Activated naive CD8-positive, alpha-beta T cell treated with anti-CD3 and anti-CD28 coated beads, Interleukin-2, amount 50 U/mL, for 24 hours (primary cell): ENCODE measurements at regions not wholly inside any gene's neighbourhood (a gene's known extent, or its start where the extent isn't known, plus 50 kb on each side); places are given as distances from the start of the nearest gene placed in this dataset.
"Not testable (repeated sequence)": the region's sequence is repeated elsewhere in the genome, so short reads cannot be mapped to it uniquely, and the experiment has no call there.

ENCODE experiments used
- ATAC-seq: fragments of 150-1000 bp; cut with Tn5 transposase; one replicate; pipeline ENCODE4 v1.10.0; 2021
- DNase-seq: peaks from one replicate; pipeline ENCODE4 v3.0.0; 2021
- H3K27ac Mint-ChIP-seq: one replicate; pipeline ENCODE4 v1.8.0; 2021; ENCODE audit warnings: mild to moderate bottlenecking, mixed read lengths
- H3K27me3 Mint-ChIP-seq: one replicate; pipeline ENCODE4 v1.8.0; 2021; ENCODE audit warnings: mixed read lengths
- H3K36me3 Mint-ChIP-seq: one replicate; pipeline ENCODE4 v1.8.0; 2021; ENCODE audit warnings: low read depth, mixed read lengths
- H3K4me1 Mint-ChIP-seq: one replicate; pipeline ENCODE4 v1.8.0; 2021; ENCODE audit warnings: mixed read lengths
- H3K4me3 Mint-ChIP-seq: one replicate; pipeline ENCODE4 v1.8.0; 2021; ENCODE audit warnings: mild to moderate bottlenecking, moderate library complexity, mixed read lengths
- H3K9me3 Mint-ChIP-seq: one replicate; pipeline ENCODE4 v1.8.0; 2021; ENCODE audit warnings: mixed read lengths

GRCh38 chr12:87227162-87227561, 802.0 kb downstream of the C12orf50 start:
- H3K4me1 Mint-ChIP-seq, result no peaks in the 10 kb centered on the region
- no peaks in the 10 kb centered on the region for H3K36me3 Mint-ChIP-seq
- no peaks in the 10 kb centered on the region for H3K27me3 Mint-ChIP-seq
- H3K4me3 Mint-ChIP-seq, result no peak overlapping the region
- DNase-seq, result no peak
- no peaks in the 10 kb centered on the region for H3K9me3 Mint-ChIP-seq
- no peak overlapping the region for H3K27ac Mint-ChIP-seq
- ATAC-seq, result no peak

GRCh38 chr12:87217491-87217890, 811.7 kb downstream of the C12orf50 start:
- no peaks in the 10 kb centered on the region for H3K36me3 Mint-ChIP-seq
- H3K9me3 Mint-ChIP-seq, result peaks cover 7% of the 10 kb centered on the region
- DNase-seq (no peak), ATAC-seq (no peak)
- no peaks in the 10 kb centered on the region for H3K27me3 Mint-ChIP-seq
- no peak overlapping the region for H3K27ac Mint-ChIP-seq
- H3K4me1 Mint-ChIP-seq, result no peaks in the 10 kb centered on the region
- no peak overlapping the region for H3K4me3 Mint-ChIP-seq

GRCh38 chr12:87216436-87216835, 812.8 kb downstream of the C12orf50 start:
- DNase-seq (no peak), ATAC-seq (no peak)
- Mint-ChIP-seq H3K27me3 (no peaks in the 10 kb centered on the region), H3K4me3 (no peak overlapping the region), H3K4me1 (no peaks in the 10 kb centered on the region), H3K9me3 (peaks cover 6% of the 10 kb centered on the region), H3K36me3 (no peaks in the 10 kb centered on the region), H3K27ac (no peak overlapping the region)

- DNase-seq (no peak), ATAC-seq (no peak)
- peaks cover 22% of the 10 kb centered on the region for H3K9me3 Mint-ChIP-seq
- H3K4me1 Mint-ChIP-seq, result no peaks in the 10 kb centered on the region
- H3K27me3 Mint-ChIP-seq, result no peaks in the 10 kb centered on the region
- H3K36me3 Mint-ChIP-seq, result no peaks in the 10 kb centered on the region
- H3K27ac Mint-ChIP-seq, result no peak overlapping the region
- no peak overlapping the region for H3K4me3 Mint-ChIP-seq
These were observed 827.0 kb downstream of the C12orf50 start for GRCh38 chr12:87202189-87202588.

DNA sequence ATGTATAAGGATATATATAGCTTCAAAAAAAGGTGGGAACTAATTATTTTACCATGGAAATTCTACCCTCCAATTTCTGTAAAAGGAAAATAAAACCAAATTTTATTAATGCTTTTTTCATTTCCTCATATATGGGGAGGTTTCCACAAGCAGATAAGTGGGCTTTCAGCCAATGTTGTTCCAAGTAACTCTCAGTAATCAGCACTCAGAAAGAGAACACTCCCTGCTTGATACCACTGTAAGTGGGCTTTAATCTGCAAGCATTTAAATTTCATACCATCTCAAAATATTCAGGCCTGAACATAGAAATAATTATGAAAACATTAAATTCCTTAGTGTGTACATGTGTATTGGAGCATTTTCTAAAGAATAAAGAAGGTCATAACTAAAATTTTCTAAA, 827.6 kb downstream of the C12orf50 start:
- no peak for DNase-seq
- H3K27me3 Mint-ChIP-seq, result no peaks in the 10 kb centered on the region

GRCh38 chr12:87200289-87200979, 828.8 kb downstream of the C12orf50 start:
- DNase-seq (no peak), ATAC-seq (no peak)
- Mint-ChIP-seq H3K9me3 (peaks cover 8% of the 10 kb centered on the region), H3K27ac (no peak overlapping the region), H3K27me3 (no peaks in the 10 kb centered on the region), H3K36me3 (no peaks in the 10 kb centered on the region), H3K4me1 (no peaks in the 10 kb centered on the region), H3K4me3 (no peak overlapping the region)

More for the DNA sequence above, 827.6 kb downstream of the C12orf50 start:
- H3K9me3 Mint-ChIP-seq, result peaks cover 16% of the 10 kb centered on the region
- no peak overlapping the region for H3K4me3 Mint-ChIP-seq
- no peak overlapping the region for H3K27ac Mint-ChIP-seq
- no peaks in the 10 kb centered on the region for H3K36me3 Mint-ChIP-seq
- no peak for ATAC-seq
- H3K4me1 Mint-ChIP-seq, result no peaks in the 10 kb centered on the region

DNA sequence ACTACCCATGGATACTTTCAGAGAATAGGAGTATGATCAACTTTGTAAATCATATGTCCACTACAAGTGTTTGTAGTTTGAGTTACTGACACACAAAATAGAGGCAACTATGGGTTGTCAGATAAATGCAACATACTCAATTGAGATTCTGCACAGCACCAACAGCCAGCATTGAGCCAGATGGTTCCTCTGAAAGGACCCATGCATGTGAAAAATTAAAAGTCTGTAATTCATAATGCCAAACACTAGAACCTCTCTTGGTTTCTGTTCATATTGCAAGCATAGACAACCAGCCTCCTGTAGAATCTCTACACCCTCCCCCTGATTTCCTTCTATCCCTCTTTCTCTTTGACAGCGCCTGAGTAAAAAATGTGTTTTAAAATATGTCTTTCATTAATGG, 831.0 kb downstream of the C12orf50 start:
- H3K9me3 Mint-ChIP-seq, result no peaks in the 10 kb centered on the region
- H3K27me3 Mint-ChIP-seq, result no peaks in the 10 kb centered on the region
- DNase-seq (no peak), ATAC-seq (no peak)
- H3K27ac Mint-ChIP-seq, result no peak overlapping the region
- no peaks in the 10 kb centered on the region for H3K4me1 Mint-ChIP-seq
- no peak overlapping the region for H3K4me3 Mint-ChIP-seq
- H3K36me3 Mint-ChIP-seq, result no peaks in the 10 kb centered on the region

- Mint-ChIP-seq H3K9me3 (no peaks in the 10 kb centered on the region), H3K27ac (no peak overlapping the region), H3K4me1 (no peaks in the 10 kb centered on the region), H3K4me3 (no peak overlapping the region), H3K27me3 (no peaks in the 10 kb centered on the region), H3K36me3 (no peaks in the 10 kb centered on the region)
- DNase-seq, result no peak
- no peak for ATAC-seq
These were observed 832.9 kb downstream of the C12orf50 start for GRCh38 chr12:87196321-87196720.

GRCh38 chr12:87194389-87194788, 834.8 kb downstream of the C12orf50 start:
- not testable (repeated sequence) for H3K36me3 Mint-ChIP-seq, ATAC-seq, H3K9me3 Mint-ChIP-seq, DNase-seq, H3K4me1 Mint-ChIP-seq, H3K27me3 Mint-ChIP-seq, H3K27ac Mint-ChIP-seq, H3K4me3 Mint-ChIP-seq

- no peaks in the 10 kb centered on the region for H3K4me1 Mint-ChIP-seq
- H3K9me3 Mint-ChIP-seq, result no peaks in the 10 kb centered on the region
- H3K4me3 Mint-ChIP-seq, result no peak overlapping the region
- no peaks in the 10 kb centered on the region for H3K27me3 Mint-ChIP-seq
- no peak overlapping the region for H3K27ac Mint-ChIP-seq
- H3K36me3 Mint-ChIP-seq, result no peaks in the 10 kb centered on the region
- DNase-seq (no peak), ATAC-seq (no peak)
These were observed 843.8 kb downstream of the C12orf50 start for GRCh38 chr12:87185367-87185766.

- Mint-ChIP-seq H3K27me3 (no peaks in the 10 kb centered on the region), H3K4me3 (no peak overlapping the region), H3K4me1 (no peaks in the 10 kb centered on the region), H3K9me3 (no peaks in the 10 kb centered on the region), H3K36me3 (no peaks in the 10 kb centered on the region), H3K27ac (no peak overlapping the region)
- no peak for ATAC-seq
- no peak for DNase-seq
These were observed 846.4 kb downstream of the C12orf50 start for GRCh38 chr12:87182696-87183233.

GRCh38 chr12:87171356-87171755, 857.8 kb downstream of the C12orf50 start:
- H3K27ac Mint-ChIP-seq, result no peak overlapping the region

GRCh38 chr12:87169010-87169409, 860.2 kb downstream of the C12orf50 start:
- no peak overlapping the region for H3K27ac Mint-ChIP-seq

More at GRCh38 chr12:87171356-87171755, 857.8 kb downstream of the C12orf50 start:
- Mint-ChIP-seq H3K4me3 (no peak overlapping the region), H3K27me3 (no peaks in the 10 kb centered on the region), H3K36me3 (no peaks in the 10 kb centered on the region), H3K9me3 (peaks cover 27% of the 10 kb centered on the region), H3K4me1 (no peaks in the 10 kb centered on the region)
- DNase-seq (no peak), ATAC-seq (no peak)

DNA sequence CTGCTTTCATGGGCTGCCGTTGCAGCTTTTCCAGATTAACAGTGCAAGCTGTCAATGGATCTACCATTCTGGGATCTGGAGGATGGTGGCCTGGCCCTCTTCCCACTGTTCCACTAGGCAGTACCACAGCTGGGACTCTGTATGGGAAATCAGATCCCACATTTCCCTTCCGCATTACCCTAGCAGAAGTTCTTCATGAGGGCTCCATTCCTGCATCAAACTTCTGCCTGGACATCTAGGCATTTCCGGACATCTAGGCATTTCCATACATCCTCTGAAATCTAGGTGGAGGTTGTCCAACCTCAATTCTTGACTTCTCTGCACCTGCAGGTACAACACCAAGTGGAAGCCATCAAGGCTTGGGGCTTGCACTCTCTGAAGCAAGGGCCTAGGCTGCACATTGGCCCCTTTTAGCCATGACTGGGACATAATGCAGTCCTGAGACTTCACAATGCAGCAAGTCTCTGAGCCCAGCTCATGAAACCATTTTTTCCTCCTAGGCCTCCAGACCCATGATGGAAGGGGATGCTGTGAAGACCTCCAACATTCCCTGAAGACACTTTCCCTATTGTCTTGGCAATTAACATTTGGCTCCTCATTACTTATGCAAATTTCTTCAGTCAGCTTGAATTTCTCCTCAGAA, 863.3 kb downstream of the C12orf50 start:
- Mint-ChIP-seq H3K4me1 (no peaks in the 10 kb centered on the region), H3K27ac (no peak overlapping the region), H3K27me3 (no peaks in the 10 kb centered on the region), H3K4me3 (no peak overlapping the region), H3K9me3 (peaks cover 10% of the 10 kb centered on the region), H3K36me3 (no peaks in the 10 kb centered on the region)
- DNase-seq (no peak), ATAC-seq (no peak)

More at GRCh38 chr12:87169010-87169409, 860.2 kb downstream of the C12orf50 start:
- Mint-ChIP-seq H3K9me3 (peaks cover 24% of the 10 kb centered on the region), H3K36me3 (no peaks in the 10 kb centered on the region), H3K4me3 (no peak overlapping the region), H3K4me1 (no peaks in the 10 kb centered on the region), H3K27me3 (no peaks in the 10 kb centered on the region)
- no peak for ATAC-seq
- DNase-seq, result no peak

- Mint-ChIP-seq H3K27me3 (no peaks in the 10 kb centered on the region), H3K36me3 (no peaks in the 10 kb centered on the region), H3K27ac (no peak overlapping the region), H3K4me3 (no peak overlapping the region), H3K4me1 (no peaks in the 10 kb centered on the region), H3K9me3 (peaks cover 5% of the 10 kb centered on the region)
- DNase-seq (no peak), ATAC-seq (no peak)
These were observed 866.1 kb downstream of the C12orf50 start for GRCh38 chr12:87163122-87163521.
